ENCODE measurements at regions not wholly inside any gene's neighbourhood (a gene's known extent, or its start where the extent isn't known, plus 50 kb on each side); places are given as distances from the start of the nearest gene placed in this dataset.

DNA sequence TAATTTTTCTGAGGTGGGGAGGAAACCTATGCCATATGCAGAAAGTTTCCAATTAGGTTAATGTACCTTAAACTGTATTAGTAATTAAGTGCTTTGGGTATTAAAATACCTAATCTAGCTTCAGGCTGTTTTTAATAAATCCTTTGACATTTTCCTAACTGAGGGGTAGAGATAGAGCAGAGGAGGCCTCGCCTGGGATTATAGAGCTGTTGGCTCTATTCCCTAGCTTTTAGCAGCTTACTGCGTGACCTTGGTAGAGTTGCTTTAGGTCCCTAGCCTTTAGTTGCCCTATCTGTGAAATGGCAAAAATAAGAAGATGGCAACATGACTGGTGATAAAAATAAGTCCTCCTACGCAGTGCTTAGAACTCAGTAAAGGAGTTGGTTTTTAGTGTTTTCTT, 621.0 kb downstream of the LMO4 start:
- no peak for DNase-seq (ENCODE audit: low spot score)
- Histone ChIP-seq H3K4me3 (ENCODE audit: low read depth, low read length, poor library complexity, severe bottlenecking) (no peak overlapping the region), H3K9me3 (ENCODE audit: low read depth, low read length, poor library complexity, severe bottlenecking) (no peaks in the 10 kb centered on the region), H3K4me1 (ENCODE audit: insufficient read depth, low read length, poor library complexity, severe bottlenecking) (peaks cover 12% of the 10 kb centered on the region), H3K36me3 (ENCODE audit: insufficient read depth, low read length, poor library complexity, severe bottlenecking) (no peaks in the 10 kb centered on the region), H3K27me3 (replicated peaks; ENCODE audit: insufficient read depth, low read depth, low read length, poor library complexity) (no peaks in the 10 kb centered on the region), H3K27ac (ENCODE audit: low read depth, low read length, poor library complexity, severe bottlenecking) (no peak overlapping the region)
- TF ChIP-seq, protein P1, sequence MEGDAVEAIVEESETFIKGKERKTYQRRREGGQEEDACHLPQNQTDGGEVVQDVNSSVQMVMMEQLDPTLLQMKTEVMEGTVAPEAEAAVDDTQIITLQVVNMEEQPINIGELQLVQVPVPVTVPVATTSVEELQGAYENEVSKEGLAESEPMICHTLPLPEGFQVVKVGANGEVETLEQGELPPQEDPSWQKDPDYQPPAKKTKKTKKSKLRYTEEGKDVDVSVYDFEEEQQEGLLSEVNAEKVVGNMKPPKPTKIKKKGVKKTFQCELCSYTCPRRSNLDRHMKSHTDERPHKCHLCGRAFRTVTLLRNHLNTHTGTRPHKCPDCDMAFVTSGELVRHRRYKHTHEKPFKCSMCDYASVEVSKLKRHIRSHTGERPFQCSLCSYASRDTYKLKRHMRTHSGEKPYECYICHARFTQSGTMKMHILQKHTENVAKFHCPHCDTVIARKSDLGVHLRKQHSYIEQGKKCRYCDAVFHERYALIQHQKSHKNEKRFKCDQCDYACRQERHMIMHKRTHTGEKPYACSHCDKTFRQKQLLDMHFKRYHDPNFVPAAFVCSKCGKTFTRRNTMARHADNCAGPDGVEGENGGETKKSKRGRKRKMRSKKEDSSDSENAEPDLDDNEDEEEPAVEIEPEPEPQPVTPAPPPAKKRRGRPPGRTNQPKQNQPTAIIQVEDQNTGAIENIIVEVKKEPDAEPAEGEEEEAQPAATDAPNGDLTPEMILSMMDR (conservative IDR thresholded peaks at IDR 0.05; ENCODE audit: low read depth, low read length): no peak
- TF ChIP-seq EZH2 (IDR thresholded peaks at IDR 0.05; ENCODE audit: borderline replicate concordance, low read depth, low read length, poor library complexity, severe bottlenecking): no peak
- no TSS peak for BruUV-seq (replicated peaks)
- intact Hi-C loops (cut with micrococcal nuclease; ENCODE audit: unreplicated experiment): loop anchor here (5.0 kb wide), 5 partner anchors 157 to 817 kb away; no protein-coding TSS in a partner anchor
- POLR2A ChIA-PET (ENCODE audit: low non-redundant PET): no interaction called here
- CTCF ChIA-PET: no interaction called here

DNA sequence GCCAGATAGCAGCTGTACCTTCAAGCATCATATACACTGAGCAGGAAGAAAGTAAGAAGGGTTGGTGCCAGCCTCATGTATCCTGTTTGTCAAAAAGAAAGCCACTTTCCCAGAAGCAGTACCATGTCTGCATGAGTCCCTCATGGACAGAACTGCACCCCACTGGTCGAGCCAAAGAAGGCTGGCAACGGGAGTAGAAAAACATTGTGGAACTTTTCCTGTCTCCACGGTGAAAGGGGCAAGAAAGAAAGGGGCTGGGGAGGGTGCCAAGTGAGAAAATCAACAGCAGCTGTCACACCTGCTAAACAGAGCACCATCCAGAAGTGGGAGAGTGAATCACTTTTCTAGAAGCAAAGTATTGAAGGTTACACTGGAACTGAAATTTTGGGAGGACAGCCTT, 621.7 kb downstream of the LMO4 start:
- ChIA-PET CTCF (no interaction called here), POLR2A (ENCODE audit: low non-redundant PET) (no interaction called here)
- BruUV-seq (replicated peaks): no TSS peak
- DNase-seq (ENCODE audit: low spot score): no peak
- intact Hi-C loops (cut with micrococcal nuclease; ENCODE audit: unreplicated experiment): loop anchor here (5.0 kb wide), 5 partner anchors 158 to 818 kb away; no protein-coding TSS in a partner anchor
- peaks cover 12% of the 10 kb centered on the region for H3K4me1 ChIP-seq (ENCODE audit: insufficient read depth, low read length, poor library complexity, severe bottlenecking)
- H3K4me3 ChIP-seq (ENCODE audit: low read depth, low read length, poor library complexity, severe bottlenecking): no peak overlapping the region
- no peak for TF ChIP-seq EZH2 (IDR thresholded peaks at IDR 0.05; ENCODE audit: borderline replicate concordance, low read depth, low read length, poor library complexity, severe bottlenecking)
- TF ChIP-seq, protein P1 (conservative IDR thresholded peaks at IDR 0.05; ENCODE audit: low read depth, low read length): no peak
- H3K27ac ChIP-seq (ENCODE audit: low read depth, low read length, poor library complexity, severe bottlenecking): no peak overlapping the region
- no peaks in the 10 kb centered on the region for H3K36me3 ChIP-seq (ENCODE audit: insufficient read depth, low read length, poor library complexity, severe bottlenecking)
- H3K27me3 ChIP-seq (replicated peaks; ENCODE audit: insufficient read depth, low read depth, low read length, poor library complexity): no peaks in the 10 kb centered on the region
- no peaks in the 10 kb centered on the region for H3K9me3 ChIP-seq (ENCODE audit: low read depth, low read length, poor library complexity, severe bottlenecking)

DNA sequence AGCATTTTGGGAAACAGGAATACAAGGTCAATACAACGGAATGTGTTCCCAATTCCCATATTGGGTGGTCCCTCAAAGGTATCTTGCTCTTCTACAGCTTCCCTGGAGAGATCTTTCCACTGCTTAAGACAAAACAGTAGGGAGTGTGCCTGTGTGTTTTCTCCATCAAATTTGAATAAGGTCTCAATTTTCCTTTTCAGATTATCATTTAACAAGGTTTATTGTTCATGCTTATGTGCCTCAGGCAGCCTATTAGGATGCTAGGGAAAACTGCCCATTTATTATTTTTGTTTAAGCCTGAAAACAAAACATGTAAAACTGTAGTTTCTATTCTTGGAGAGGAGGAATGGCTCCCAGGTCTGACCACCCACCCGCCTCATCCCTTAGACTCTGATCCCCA, 622.7 kb downstream of the LMO4 start:
- H3K4me1 ChIP-seq (ENCODE audit: insufficient read depth, low read length, poor library complexity, severe bottlenecking): peaks cover 12% of the 10 kb centered on the region
- no peaks in the 10 kb centered on the region for H3K27me3 ChIP-seq (replicated peaks; ENCODE audit: insufficient read depth, low read depth, low read length, poor library complexity)
- CTCF ChIA-PET: no interaction called here
- TF ChIP-seq EZH2 (IDR thresholded peaks at IDR 0.05; ENCODE audit: borderline replicate concordance, low read depth, low read length, poor library complexity, severe bottlenecking): no peak
- TF ChIP-seq, protein P1 (conservative IDR thresholded peaks at IDR 0.05; ENCODE audit: low read depth, low read length): no peak
- H3K4me3 ChIP-seq (ENCODE audit: low read depth, low read length, poor library complexity, severe bottlenecking): no peak overlapping the region
- no peak overlapping the region for H3K27ac ChIP-seq (ENCODE audit: low read depth, low read length, poor library complexity, severe bottlenecking)
- POLR2A ChIA-PET (ENCODE audit: low non-redundant PET): no interaction called here
- intact Hi-C loops (cut with micrococcal nuclease; ENCODE audit: unreplicated experiment): loop anchor here (5.0 kb wide), 5 partner anchors 159 to 819 kb away; no protein-coding TSS in a partner anchor
- H3K9me3 ChIP-seq (ENCODE audit: low read depth, low read length, poor library complexity, severe bottlenecking): no peaks in the 10 kb centered on the region
- BruUV-seq (replicated peaks): no TSS peak
- no peak for DNase-seq (ENCODE audit: low spot score)
- no peaks in the 10 kb centered on the region for H3K36me3 ChIP-seq (ENCODE audit: insufficient read depth, low read length, poor library complexity, severe bottlenecking)

All from A673 (cell line).